ENCODE measurements at regions not wholly inside any gene's neighbourhood (a gene's known extent, or its start where the extent isn't known, plus 50 kb on each side); places are given as distances from the start of the nearest gene placed in this dataset.

DNA sequence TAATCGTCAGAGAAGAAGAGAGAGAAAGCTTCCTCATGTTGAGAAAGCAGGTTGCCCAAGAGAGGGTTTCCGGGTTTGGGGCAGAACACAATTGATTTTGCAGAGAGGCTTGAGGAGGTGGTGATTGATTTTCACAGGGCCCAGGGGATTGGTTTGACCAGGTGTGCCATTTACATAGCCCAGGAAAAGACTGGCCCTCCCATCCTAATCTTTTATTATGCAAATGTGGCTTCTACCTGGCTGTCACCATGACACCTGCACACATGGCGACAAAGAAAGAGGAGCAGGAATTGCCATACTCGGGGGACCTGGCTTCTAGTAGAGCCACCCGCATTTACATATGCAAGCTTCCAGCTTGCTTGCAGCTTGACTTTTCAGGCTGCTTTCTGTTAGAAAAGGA is 405.3 kb downstream of the PPP4R3C start:
- Histone ChIP-seq H3K36me3 (ENCODE audit: insufficient read depth) (no peaks in the 10 kb centered on the region), H3K4me2 (no peak overlapping the region), H2AFZ (no peak overlapping the region), H3K9me2 (ENCODE audit: insufficient read depth) (no peaks in the 10 kb centered on the region), H3K4me3 (no peak overlapping the region), H3K27me3 (ENCODE audit: insufficient read depth) (no peaks in the 10 kb centered on the region), H4K20me1 (replicated peaks; ENCODE audit: insufficient read depth) (no peaks in the 10 kb centered on the region), H3K27ac (ENCODE audit: low read depth) (peak overlapping the region; percentile 79; the same call in 1 of the 2 replicates), H3K4me1 (ENCODE audit: insufficient read depth) (peaks cover 18% of the 10 kb centered on the region), H3F3A (replicated peaks; ENCODE audit: low read depth) (no peaks in the 10 kb centered on the region), H3K79me2 (replicated peaks; ENCODE audit: insufficient read depth) (no peaks in the 10 kb centered on the region)
- Mint-ChIP-seq H3K27me3 (ENCODE audit: insufficient read depth, low read depth, poor library complexity) (no peaks in the 10 kb centered on the region), H3K4me1 (peaks cover 9% of the 10 kb centered on the region; the same call in 2 of the 3 replicates), H3K27ac (peak overlapping the region; percentile 59; the same call in 1 of the 2 replicates), H3K9me3 (peaks cover 9% of the 10 kb centered on the region; the same call in 2 of the 3 replicates), H3K36me3 (ENCODE audit: low read depth) (peaks cover 12% of the 10 kb centered on the region; the same call in 2 of the 3 replicates), H3K4me3 (no peak overlapping the region)
- ATAC-seq = peak; percentile 62
- DNase-seq (ENCODE audit: low spot score) = peak; percentile 76
- no peak for TF ChIP-seq POLR2AphosphoS5 (IDR thresholded peaks at IDR 0.05; ENCODE audit: low read depth)
- TF ChIP-seq STAT1 (IDR thresholded peaks at IDR 0.05; ENCODE audit: unreplicated experiment) = no peak
- no peak for TF ChIP-seq EZH2 (IDR thresholded peaks at IDR 0.05; ENCODE audit: low read depth, unreplicated experiment)
- no peak for TF ChIP-seq ZNF114 (CRISPR knock-in tag; IDR thresholded peaks at IDR 0.05)
- TF ChIP-seq, protein P1, sequence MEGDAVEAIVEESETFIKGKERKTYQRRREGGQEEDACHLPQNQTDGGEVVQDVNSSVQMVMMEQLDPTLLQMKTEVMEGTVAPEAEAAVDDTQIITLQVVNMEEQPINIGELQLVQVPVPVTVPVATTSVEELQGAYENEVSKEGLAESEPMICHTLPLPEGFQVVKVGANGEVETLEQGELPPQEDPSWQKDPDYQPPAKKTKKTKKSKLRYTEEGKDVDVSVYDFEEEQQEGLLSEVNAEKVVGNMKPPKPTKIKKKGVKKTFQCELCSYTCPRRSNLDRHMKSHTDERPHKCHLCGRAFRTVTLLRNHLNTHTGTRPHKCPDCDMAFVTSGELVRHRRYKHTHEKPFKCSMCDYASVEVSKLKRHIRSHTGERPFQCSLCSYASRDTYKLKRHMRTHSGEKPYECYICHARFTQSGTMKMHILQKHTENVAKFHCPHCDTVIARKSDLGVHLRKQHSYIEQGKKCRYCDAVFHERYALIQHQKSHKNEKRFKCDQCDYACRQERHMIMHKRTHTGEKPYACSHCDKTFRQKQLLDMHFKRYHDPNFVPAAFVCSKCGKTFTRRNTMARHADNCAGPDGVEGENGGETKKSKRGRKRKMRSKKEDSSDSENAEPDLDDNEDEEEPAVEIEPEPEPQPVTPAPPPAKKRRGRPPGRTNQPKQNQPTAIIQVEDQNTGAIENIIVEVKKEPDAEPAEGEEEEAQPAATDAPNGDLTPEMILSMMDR (conservative IDR thresholded peaks at IDR 0.05; ENCODE audit: low read depth in 2 of 2) = no peak
- TF ChIP-seq, protein P2, sequence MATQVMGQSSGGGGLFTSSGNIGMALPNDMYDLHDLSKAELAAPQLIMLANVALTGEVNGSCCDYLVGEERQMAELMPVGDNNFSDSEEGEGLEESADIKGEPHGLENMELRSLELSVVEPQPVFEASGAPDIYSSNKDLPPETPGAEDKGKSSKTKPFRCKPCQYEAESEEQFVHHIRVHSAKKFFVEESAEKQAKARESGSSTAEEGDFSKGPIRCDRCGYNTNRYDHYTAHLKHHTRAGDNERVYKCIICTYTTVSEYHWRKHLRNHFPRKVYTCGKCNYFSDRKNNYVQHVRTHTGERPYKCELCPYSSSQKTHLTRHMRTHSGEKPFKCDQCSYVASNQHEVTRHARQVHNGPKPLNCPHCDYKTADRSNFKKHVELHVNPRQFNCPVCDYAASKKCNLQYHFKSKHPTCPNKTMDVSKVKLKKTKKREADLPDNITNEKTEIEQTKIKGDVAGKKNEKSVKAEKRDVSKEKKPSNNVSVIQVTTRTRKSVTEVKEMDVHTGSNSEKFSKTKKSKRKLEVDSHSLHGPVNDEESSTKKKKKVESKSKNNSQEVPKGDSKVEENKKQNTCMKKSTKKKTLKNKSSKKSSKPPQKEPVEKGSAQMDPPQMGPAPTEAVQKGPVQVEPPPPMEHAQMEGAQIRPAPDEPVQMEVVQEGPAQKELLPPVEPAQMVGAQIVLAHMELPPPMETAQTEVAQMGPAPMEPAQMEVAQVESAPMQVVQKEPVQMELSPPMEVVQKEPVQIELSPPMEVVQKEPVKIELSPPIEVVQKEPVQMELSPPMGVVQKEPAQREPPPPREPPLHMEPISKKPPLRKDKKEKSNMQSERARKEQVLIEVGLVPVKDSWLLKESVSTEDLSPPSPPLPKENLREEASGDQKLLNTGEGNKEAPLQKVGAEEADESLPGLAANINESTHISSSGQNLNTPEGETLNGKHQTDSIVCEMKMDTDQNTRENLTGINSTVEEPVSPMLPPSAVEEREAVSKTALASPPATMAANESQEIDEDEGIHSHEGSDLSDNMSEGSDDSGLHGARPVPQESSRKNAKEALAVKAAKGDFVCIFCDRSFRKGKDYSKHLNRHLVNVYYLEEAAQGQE (IDR thresholded peaks at IDR 0.05; ENCODE audit: unreplicated experiment) = no peak
- no peak for TF ChIP-seq EZH2phosphoT487 (IDR thresholded peaks at IDR 0.05; ENCODE audit: unreplicated experiment)
- no peak for TF ChIP-seq JUNB (IDR thresholded peaks at IDR 0.05; ENCODE audit: unreplicated experiment)
- TF ChIP-seq CREB1 (CRISPR knock-in tag; IDR thresholded peaks at IDR 0.05; ENCODE audit: low read depth) = no peak
- TF ChIP-seq, protein P3, sequence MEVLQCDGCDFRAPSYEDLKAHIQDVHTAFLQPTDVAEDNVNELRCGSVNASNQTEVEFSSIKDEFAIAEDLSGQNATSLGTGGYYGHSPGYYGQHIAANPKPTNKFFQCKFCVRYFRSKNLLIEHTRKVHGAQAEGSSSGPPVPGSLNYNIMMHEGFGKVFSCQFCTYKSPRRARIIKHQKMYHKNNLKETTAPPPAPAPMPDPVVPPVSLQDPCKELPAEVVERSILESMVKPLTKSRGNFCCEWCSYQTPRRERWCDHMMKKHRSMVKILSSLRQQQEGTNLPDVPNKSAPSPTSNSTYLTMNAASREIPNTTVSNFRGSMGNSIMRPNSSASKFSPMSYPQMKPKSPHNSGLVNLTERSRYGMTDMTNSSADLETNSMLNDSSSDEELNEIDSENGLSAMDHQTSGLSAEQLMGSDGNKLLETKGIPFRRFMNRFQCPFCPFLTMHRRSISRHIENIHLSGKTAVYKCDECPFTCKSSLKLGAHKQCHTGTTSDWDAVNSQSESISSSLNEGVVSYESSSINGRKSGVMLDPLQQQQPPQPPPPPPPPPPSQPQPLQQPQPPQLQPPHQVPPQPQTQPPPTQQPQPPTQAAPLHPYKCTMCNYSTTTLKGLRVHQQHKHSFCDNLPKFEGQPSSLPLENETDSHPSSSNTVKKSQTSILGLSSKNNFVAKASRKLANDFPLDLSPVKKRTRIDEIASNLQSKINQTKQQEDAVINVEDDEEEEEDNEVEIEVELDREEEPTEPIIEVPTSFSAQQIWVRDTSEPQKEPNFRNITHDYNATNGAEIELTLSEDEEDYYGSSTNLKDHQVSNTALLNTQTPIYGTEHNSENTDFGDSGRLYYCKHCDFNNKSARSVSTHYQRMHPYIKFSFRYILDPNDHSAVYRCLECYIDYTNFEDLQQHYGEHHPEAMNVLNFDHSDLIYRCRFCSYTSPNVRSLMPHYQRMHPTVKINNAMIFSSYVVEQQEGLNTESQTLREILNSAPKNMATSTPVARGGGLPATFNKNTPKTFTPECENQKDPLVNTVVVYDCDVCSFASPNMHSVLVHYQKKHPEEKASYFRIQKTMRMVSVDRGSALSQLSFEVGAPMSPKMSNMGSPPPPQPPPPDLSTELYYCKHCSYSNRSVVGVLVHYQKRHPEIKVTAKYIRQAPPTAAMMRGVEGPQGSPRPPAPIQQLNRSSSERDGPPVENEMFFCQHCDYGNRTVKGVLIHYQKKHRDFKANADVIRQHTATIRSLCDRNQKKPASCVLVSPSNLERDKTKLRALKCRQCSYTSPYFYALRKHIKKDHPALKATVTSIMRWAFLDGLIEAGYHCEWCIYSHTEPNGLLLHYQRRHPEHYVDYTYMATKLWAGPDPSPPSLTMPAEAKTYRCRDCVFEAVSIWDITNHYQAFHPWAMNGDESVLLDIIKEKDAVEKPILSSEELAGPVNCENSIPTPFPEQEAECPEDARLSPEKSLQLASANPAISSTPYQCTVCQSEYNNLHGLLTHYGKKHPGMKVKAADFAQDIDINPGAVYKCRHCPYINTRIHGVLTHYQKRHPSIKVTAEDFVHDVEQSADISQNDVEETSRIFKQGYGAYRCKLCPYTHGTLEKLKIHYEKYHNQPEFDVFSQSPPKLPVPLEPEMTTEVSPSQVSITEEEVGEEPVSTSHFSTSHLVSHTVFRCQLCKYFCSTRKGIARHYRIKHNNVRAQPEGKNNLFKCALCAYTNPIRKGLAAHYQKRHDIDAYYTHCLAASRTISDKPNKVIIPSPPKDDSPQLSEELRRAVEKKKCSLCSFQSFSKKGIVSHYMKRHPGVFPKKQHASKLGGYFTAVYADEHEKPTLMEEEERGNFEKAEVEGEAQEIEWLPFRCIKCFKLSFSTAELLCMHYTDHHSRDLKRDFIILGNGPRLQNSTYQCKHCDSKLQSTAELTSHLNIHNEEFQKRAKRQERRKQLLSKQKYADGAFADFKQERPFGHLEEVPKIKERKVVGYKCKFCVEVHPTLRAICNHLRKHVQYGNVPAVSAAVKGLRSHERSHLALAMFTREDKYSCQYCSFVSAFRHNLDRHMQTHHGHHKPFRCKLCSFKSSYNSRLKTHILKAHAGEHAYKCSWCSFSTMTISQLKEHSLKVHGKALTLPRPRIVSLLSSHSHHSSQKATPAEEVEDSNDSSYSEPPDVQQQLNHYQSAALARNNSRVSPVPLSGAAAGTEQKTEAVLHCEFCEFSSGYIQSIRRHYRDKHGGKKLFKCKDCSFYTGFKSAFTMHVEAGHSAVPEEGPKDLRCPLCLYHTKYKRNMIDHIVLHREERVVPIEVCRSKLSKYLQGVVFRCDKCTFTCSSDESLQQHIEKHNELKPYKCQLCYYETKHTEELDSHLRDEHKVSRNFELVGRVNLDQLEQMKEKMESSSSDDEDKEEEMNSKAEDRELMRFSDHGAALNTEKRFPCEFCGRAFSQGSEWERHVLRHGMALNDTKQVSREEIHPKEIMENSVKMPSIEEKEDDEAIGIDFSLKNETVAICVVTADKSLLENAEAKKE (CRISPR knock-in tag; IDR thresholded peaks at IDR 0.05) = no peak
- no peak for TF ChIP-seq NANOG (IDR thresholded peaks at IDR 0.05; ENCODE audit: borderline replicate concordance)
- TF ChIP-seq ZNF331 (CRISPR knock-in tag; IDR thresholded peaks at IDR 0.05; ENCODE audit: low read depth) = no peak
- TF ChIP-seq, protein P4, sequence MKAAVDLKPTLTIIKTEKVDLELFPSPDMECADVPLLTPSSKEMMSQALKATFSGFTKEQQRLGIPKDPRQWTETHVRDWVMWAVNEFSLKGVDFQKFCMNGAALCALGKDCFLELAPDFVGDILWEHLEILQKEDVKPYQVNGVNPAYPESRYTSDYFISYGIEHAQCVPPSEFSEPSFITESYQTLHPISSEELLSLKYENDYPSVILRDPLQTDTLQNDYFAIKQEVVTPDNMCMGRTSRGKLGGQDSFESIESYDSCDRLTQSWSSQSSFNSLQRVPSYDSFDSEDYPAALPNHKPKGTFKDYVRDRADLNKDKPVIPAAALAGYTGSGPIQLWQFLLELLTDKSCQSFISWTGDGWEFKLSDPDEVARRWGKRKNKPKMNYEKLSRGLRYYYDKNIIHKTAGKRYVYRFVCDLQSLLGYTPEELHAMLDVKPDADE (IDR thresholded peaks at IDR 0.05) = no peak

Data from GM23338 (cell line).